Activated T-helper 2 cell treated with anti-CD3 and anti-CD28 coated beads, Interferon-gamma antibody, Interleukin-2, Interleukin-4, amounts not matched to agents 10 μg/mL and 5 μg/mL and 100 μg/mL, durations not matched to agents 14 hours and 24 hours and 36 hours (primary cell): ENCODE measurements at regions not wholly inside any gene's neighbourhood (a gene's known extent, or its start where the extent isn't known, plus 50 kb on each side); places are given as distances from the start of the nearest gene placed in this dataset.

Experiments
- DNase-seq: peaks from one replicate; pipeline ENCODE4 v3.0.0; 2021; ENCODE audit warnings: low spot score
- H3K27ac Mint-ChIP-seq: one replicate; pipeline ENCODE4 v1.8.0; 2021; ENCODE audit warnings: mixed read lengths
- H3K27me3 Mint-ChIP-seq: one replicate; pipeline ENCODE4 v1.8.0; 2021; ENCODE audit warnings: low read depth, mixed read lengths
- H3K36me3 Mint-ChIP-seq: one replicate; pipeline ENCODE4 v1.8.0; 2021; ENCODE audit warnings: low read depth, mixed read lengths
- H3K4me1 Mint-ChIP-seq: one replicate; pipeline ENCODE4 v1.8.0; 2021; ENCODE audit warnings: low read depth, mixed read lengths
- H3K4me3 Mint-ChIP-seq: one replicate; pipeline ENCODE4 v1.8.0; 2021; ENCODE audit warnings: low read depth, mild to moderate bottlenecking, moderate library complexity, mixed read lengths
- H3K9me3 Mint-ChIP-seq: one replicate; pipeline ENCODE4 v1.8.0; 2021; ENCODE audit warnings: mixed read lengths
- intact Hi-C: fragments of 100-400 bp; cut with micrococcal nuclease; formaldehyde crosslinking; loops from one replicate; pipeline ENCODE4 v1.15.1; 2023

GRCh38 chr22:26894362-26894761 lies 237.0 kb downstream of the MIAT start:
- Mint-ChIP-seq H3K9me3 (no peaks in the 10 kb centered on the region), H3K4me1 (peaks cover 7% of the 10 kb centered on the region), H3K27ac (no peak overlapping the region), H3K36me3 (no peaks in the 10 kb centered on the region), H3K27me3 (peaks cover 2% of the 10 kb centered on the region), H3K4me3 (no peak overlapping the region)
- intact Hi-C loops = no loop called here
- no peak for DNase-seq

GRCh38 chr22:26894766-26895485 lies 237.5 kb downstream of the MIAT start:
- H3K4me1 Mint-ChIP-seq = peaks cover 7% of the 10 kb centered on the region
- H3K27ac Mint-ChIP-seq = no peak overlapping the region
- H3K4me3 Mint-ChIP-seq = no peak overlapping the region
- peaks cover 3% of the 10 kb centered on the region for H3K27me3 Mint-ChIP-seq
- H3K36me3 Mint-ChIP-seq = no peaks in the 10 kb centered on the region
- no peaks in the 10 kb centered on the region for H3K9me3 Mint-ChIP-seq
- intact Hi-C loops = no loop called here
- no peak for DNase-seq

- Mint-ChIP-seq H3K4me1 (peaks cover 7% of the 10 kb centered on the region), H3K9me3 (no peaks in the 10 kb centered on the region), H3K4me3 (no peak overlapping the region), H3K27ac (no peak overlapping the region), H3K36me3 (no peaks in the 10 kb centered on the region), H3K27me3 (peaks cover 9% of the 10 kb centered on the region)
- intact Hi-C loops = no loop called here
- no peak for DNase-seq
These were observed 240.0 kb downstream of the MIAT start for GRCh38 chr22:26897384-26897783.

DNA sequence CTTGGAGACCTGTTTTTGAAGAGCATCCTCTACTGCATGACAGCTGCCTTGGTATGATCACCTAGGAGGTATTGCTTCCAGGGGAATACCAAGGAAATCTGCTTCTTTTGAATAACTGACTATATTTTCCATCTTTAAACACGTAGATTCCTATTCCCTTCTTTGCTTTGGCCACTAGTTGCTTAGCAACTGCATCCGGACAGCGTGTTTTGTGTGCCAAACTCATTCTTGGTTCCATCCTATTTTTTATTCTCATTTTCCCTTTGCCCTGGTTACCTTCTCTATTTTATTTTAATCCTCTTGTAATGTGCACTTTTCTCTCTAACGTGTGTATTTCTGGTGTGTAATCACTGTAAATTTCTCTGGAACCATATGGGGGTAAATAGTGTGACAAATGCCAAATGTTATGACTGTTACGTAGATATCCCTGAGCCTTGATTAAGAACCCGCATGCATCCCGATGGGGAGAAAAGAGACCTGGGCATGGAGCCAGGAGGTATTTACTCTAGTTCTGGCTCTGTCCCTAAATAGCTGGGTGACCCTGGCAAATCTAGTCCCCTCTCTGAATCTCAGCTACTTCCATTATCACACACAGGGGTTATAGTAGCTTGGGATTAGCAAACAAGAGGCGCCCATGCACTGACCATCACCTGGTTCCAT lies 241.7 kb downstream of the MIAT start:
- H3K27me3 Mint-ChIP-seq = peaks cover 22% of the 10 kb centered on the region
- no peaks in the 10 kb centered on the region for H3K9me3 Mint-ChIP-seq

GRCh38 chr22:26900787-26901186 lies 243.4 kb downstream of the MIAT start:
- H3K9me3 Mint-ChIP-seq = no peaks in the 10 kb centered on the region
- H3K4me1 Mint-ChIP-seq = peaks cover 2% of the 10 kb centered on the region
- no peak for DNase-seq
- intact Hi-C loops = no loop called here
- H3K27ac Mint-ChIP-seq = no peak overlapping the region
- H3K4me3 Mint-ChIP-seq = no peak overlapping the region
- H3K36me3 Mint-ChIP-seq = no peaks in the 10 kb centered on the region
- peaks cover 37% of the 10 kb centered on the region for H3K27me3 Mint-ChIP-seq

More for the DNA sequence above, 241.7 kb downstream of the MIAT start:
- H3K27ac Mint-ChIP-seq = no peak overlapping the region
- H3K4me3 Mint-ChIP-seq = no peak overlapping the region
- peaks cover 9% of the 10 kb centered on the region for H3K4me1 Mint-ChIP-seq
- no peaks in the 10 kb centered on the region for H3K36me3 Mint-ChIP-seq
- intact Hi-C loops = no loop called here
- no peak for DNase-seq

DNA sequence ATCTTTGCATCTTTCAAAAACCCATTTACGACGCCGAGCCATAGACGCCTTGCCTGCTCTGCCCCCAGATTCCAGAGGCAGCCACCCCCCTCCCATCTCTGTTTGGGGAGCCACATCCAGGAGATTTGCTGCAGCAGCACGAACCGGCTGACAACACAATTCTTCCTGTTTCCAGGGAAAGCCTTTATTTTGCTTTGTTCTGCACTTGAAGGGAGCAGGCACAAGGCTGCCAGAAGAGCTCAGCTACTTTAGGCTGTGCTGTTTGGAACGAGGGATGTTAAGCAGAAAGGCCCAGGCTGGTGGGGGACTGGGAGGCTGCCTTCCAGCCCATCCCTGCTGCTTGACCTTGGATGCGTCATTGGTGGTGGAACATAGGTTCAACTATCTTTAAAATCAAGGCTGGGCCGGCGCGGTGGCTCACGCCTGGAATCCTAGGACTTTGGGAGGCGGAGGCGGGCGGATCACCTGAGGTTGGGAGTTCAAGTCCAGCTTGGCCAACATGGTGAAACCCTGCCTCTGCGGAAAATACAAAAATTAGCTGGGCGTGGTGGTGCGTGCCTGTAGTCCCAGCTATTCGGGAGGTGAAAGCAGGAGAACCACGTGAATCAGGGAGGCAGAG lies 243.9 kb downstream of the MIAT start:
- no peak overlapping the region for H3K4me3 Mint-ChIP-seq
- no peaks in the 10 kb centered on the region for H3K9me3 Mint-ChIP-seq
- DNase-seq = no peak
- no peaks in the 10 kb centered on the region for H3K36me3 Mint-ChIP-seq
- peaks cover 2% of the 10 kb centered on the region for H3K4me1 Mint-ChIP-seq
- intact Hi-C loops = no loop called here
- no peak overlapping the region for H3K27ac Mint-ChIP-seq
- H3K27me3 Mint-ChIP-seq = peaks cover 37% of the 10 kb centered on the region

DNA sequence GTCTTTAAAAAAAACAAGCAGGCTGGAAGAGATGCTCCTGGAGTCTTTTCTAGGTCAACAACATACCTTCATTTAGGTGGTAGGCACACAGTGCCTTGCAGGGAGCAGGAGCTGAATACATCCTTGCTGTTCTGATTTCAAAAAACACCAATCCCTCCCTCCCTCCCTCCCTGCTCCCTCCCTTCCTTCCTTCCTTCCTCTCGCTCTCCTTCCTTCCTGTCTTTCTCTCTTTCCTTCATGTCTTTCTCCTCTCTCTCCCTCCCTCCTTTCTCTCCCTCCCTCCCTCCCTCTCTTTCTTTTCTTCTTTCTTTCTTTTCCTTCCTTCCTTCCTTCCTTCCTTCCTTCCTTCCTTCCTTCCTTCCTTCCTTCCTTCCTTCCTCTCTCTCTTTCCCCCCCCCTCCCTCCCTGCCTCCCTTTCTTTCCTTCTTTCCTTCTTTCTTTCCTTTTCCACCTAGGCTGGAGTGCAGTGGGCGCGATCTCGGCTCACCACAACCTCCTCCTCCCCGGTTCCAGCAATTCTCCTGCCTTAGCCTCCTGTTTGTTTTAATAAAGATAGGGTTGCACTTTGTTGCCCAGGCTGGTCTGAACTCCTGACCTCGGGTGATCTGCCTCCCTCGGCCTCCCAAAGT lies 245.1 kb downstream of the MIAT start:
- H3K27ac Mint-ChIP-seq = no peak overlapping the region
- no peaks in the 10 kb centered on the region for H3K36me3 Mint-ChIP-seq
- intact Hi-C loops = no loop called here
- no peak overlapping the region for H3K4me3 Mint-ChIP-seq
- H3K4me1 Mint-ChIP-seq = peaks cover 2% of the 10 kb centered on the region
- H3K27me3 Mint-ChIP-seq = peaks cover 37% of the 10 kb centered on the region
- H3K9me3 Mint-ChIP-seq = no peaks in the 10 kb centered on the region
- no peak for DNase-seq

DNA sequence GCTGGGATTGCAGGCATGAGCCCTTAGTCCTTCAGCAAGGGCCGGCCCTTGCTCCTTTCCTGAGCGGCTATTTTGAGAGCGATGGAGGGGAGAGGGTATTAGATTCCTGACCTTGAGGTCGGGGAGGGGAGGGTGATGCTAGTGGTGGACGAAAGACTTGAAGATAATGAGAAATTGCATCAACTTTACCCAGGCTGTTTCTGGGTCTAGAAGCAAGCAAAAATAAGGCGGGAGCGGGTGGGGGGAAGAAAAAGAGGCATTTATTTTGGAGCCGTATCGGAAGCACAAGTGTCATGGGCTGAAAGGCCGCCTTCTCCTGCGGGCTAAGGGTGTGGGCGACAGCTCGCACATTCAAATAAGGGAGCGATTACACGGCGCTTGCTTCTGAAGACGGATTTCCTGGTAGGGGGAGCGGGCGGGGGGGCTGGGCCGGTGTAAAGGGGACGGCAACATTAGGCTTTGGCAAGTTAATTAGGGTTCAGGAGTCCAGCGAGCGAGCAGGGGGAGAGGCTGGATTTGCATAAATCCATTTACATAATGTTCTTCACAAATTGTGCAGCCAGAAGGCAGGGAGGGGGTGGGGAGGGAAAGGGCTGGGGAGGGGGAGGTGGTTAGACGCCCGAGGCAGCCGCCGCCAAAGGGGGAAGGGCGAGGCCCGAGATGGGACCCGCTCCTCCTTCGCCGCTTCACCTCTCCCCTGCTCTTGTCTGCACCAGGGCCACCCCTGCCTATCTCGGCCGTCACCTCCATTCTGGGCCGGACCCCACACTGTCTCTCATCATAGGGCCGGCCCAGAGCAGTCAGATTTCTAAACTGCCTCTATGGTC lies 245.9 kb downstream of the MIAT start:
- peaks cover 2% of the 10 kb centered on the region for H3K4me1 Mint-ChIP-seq
- intact Hi-C loops = no loop called here
- no peaks in the 10 kb centered on the region for H3K9me3 Mint-ChIP-seq
- H3K36me3 Mint-ChIP-seq = no peaks in the 10 kb centered on the region
- H3K27ac Mint-ChIP-seq = no peak overlapping the region
- H3K4me3 Mint-ChIP-seq = no peak overlapping the region
- no peak for DNase-seq
- peaks cover 35% of the 10 kb centered on the region for H3K27me3 Mint-ChIP-seq

- Mint-ChIP-seq H3K27me3 (peaks cover 35% of the 10 kb centered on the region), H3K36me3 (no peaks in the 10 kb centered on the region), H3K27ac (no peak overlapping the region), H3K4me1 (peaks cover 2% of the 10 kb centered on the region), H3K4me3 (no peak overlapping the region), H3K9me3 (no peaks in the 10 kb centered on the region)
- DNase-seq = no peak
- intact Hi-C loops = no loop called here
These were observed 247.1 kb downstream of the MIAT start for GRCh38 chr22:26904483-26904882.

- no peak overlapping the region for H3K4me3 Mint-ChIP-seq
- intact Hi-C loops = no loop called here
- H3K4me1 Mint-ChIP-seq = peaks cover 2% of the 10 kb centered on the region
- H3K36me3 Mint-ChIP-seq = no peaks in the 10 kb centered on the region
- no peak overlapping the region for H3K27ac Mint-ChIP-seq
- H3K27me3 Mint-ChIP-seq = peaks cover 34% of the 10 kb centered on the region
- no peaks in the 10 kb centered on the region for H3K9me3 Mint-ChIP-seq
- DNase-seq = no peak
These were observed 247.7 kb downstream of the MIAT start for GRCh38 chr22:26905076-26905475.

- Mint-ChIP-seq H3K4me3 (no peak overlapping the region), H3K27me3 (peaks cover 32% of the 10 kb centered on the region), H3K9me3 (no peaks in the 10 kb centered on the region), H3K27ac (no peak overlapping the region), H3K4me1 (peaks cover 2% of the 10 kb centered on the region), H3K36me3 (no peaks in the 10 kb centered on the region)
- no peak for DNase-seq
- intact Hi-C loops = no loop called here
These were observed 248.3 kb downstream of the MIAT start for GRCh38 chr22:26905640-26906039.

DNA sequence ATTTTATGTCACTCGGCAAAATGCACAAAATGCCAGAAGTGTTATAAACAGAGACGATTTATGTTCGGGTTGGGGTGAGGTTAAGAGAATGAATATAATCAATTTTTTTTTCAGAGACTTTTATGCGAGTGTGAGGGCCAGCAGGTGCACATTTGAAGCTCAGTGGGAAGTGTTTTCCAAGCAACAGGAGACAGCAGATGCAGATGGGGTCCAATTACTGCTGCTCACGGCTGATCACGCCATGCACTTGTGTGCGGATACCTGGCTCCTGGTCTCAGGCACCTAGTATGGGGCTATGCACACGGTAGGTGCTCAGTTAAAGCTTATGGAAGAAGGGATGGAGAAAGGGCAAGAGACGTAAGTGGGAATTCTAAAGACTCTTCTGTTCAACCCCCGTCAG lies 249.1 kb downstream of the MIAT start:
- Mint-ChIP-seq H3K4me3 (no peak overlapping the region), H3K36me3 (no peaks in the 10 kb centered on the region)
- intact Hi-C loops = no loop called here

More for the DNA sequence above, 249.1 kb downstream of the MIAT start:
- peaks cover 2% of the 10 kb centered on the region for H3K4me1 Mint-ChIP-seq
- no peak overlapping the region for H3K27ac Mint-ChIP-seq
- DNase-seq = no peak
- H3K27me3 Mint-ChIP-seq = peaks cover 28% of the 10 kb centered on the region
- H3K9me3 Mint-ChIP-seq = no peaks in the 10 kb centered on the region
